Tibial nerve (tissue), 4 donors: ENCODE measurements at regions not wholly inside any gene's neighbourhood (a gene's known extent, or its start where the extent isn't known, plus 50 kb on each side); places are given as distances from the start of the nearest gene placed in this dataset.
"Not testable (repeated sequence)": the region's sequence is repeated elsewhere in the genome, so short reads cannot be mapped to it uniquely, and the experiment has no call there.

Source experiments
- DNase-seq, 2 donors: peaks; one replicate each; pipeline ENCODE4 v3.0.0-alpha.2; 2019; ENCODE audit warnings: low spot score in 2 of 2
- H3K27ac ChIP-seq, 4 donors: fragments of 200-600 bp; sonication (generic) in 3 of 4; one replicate each; pipeline ENCODE4 v1.5.1; 2017 to 2019; ENCODE audit warnings: mild to moderate bottlenecking in 1 of 4
- H3K27me3 ChIP-seq, 2 donors: fragments of 200-600 bp; sonication (generic) in 1 of 2; one replicate each; pipeline versions ENCODE4 v1.5.1 to v1.6.0; 2017 to 2019
- H3K36me3 ChIP-seq, 3 donors: fragments of 200-600 bp; sonication (generic); one replicate each; pipeline ENCODE4 v1.5.1; 2018 to 2019
- H3K4me1 ChIP-seq, 4 donors: fragments of 200-600 bp; sonication (generic) in 3 of 4; one replicate each; pipeline ENCODE4 v1.5.1; 2017 to 2019
- H3K4me3 ChIP-seq, 4 donors: fragments of 200-600 bp; sonication (generic) in 3 of 4; one replicate each; pipeline ENCODE4 v1.5.1; 2017 to 2019; ENCODE audit warnings: mild to moderate bottlenecking in 1 of 4, moderate library complexity in 1 of 4
- H3K9me3 ChIP-seq, 4 donors: fragments of 200-600 bp; sonication (generic) in 3 of 4; one replicate each; pipeline ENCODE4 v1.5.1; 2017 to 2019
- EP300 ChIP-seq, 2 donors: sonication (generic); formaldehyde crosslinking; IDR thresholded peaks; one replicate each; pipeline ENCODE4 v1.6.1; 2017; ENCODE audit warnings: antibody characterized with exemption in 2 of 2, mild to moderate bottlenecking in 1 of 2
- POLR2A ChIP-seq, 2 donors: fragments of 450-650 bp; IDR thresholded peaks; one replicate each; pipeline ENCODE4 v1.6.1; 2017; ENCODE audit warnings: antibody characterized with exemption in 2 of 2, mild to moderate bottlenecking in 2 of 2, moderate library complexity in 2 of 2
- WGBS, 2 donors: methylation state at CpG; one replicate each; pipeline ENCODE4 v1.1.5; 2018; 5-methylcytosine and 5-hydroxymethylcytosine counted together
- TF ChIP-seq, protein P1 (sequence below), 5 experiments: fragments of 200-600 bp in 3 of 5; fragments of 450-650 bp in 2 of 5; sonication (generic) in 3 of 5; IDR thresholded peaks; one replicate each; pipeline ENCODE4 v1.5.1; 2016 to 2019; ENCODE audit warnings: antibody characterized with exemption in 5 of 5, mild to moderate bottlenecking in 3 of 5, moderate library complexity in 2 of 5

DNA sequence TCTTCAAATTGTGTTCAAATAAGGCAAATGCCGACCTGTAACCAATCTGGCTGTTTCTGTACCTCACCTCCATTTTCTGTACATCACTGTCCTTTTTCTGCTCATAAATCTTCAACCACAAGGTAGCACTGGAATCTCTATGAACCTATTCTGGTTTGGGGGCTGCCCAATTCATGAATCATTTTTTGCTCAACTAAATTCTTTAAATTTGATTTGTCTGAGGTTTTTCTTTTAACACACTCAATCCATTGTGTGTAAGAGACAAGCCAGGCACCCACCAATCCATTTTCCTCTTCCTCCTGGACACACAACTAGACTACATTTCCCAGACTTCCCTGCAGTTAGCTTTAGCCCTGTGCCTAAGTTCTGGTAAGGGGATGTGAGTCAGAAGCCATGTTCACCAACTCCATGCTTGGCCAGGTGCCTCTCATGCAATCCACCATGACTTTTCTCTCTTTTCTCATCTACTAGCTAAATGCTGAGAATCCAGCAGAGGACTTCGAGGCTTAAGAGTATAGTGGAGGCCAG lies 193.2 kb upstream of the KLF3 start:
- H3K27me3 ChIP-seq, result no peaks in the 10 kb centered on the region
- no peaks in the 10 kb centered on the region for H3K9me3 ChIP-seq
- no peaks in the 10 kb centered on the region for H3K4me1 ChIP-seq
- H3K4me3 ChIP-seq, result no peak overlapping the region
- whole genome bisulfite sequencing, 2 donors, result 96% methylated on average over 2 of the region's 2 CpGs
- no peak overlapping the region for H3K27ac ChIP-seq
- H3K36me3 ChIP-seq, result no peaks in the 10 kb centered on the region
- no peak for DNase-seq
- TF ChIP-seq, protein P1, sequence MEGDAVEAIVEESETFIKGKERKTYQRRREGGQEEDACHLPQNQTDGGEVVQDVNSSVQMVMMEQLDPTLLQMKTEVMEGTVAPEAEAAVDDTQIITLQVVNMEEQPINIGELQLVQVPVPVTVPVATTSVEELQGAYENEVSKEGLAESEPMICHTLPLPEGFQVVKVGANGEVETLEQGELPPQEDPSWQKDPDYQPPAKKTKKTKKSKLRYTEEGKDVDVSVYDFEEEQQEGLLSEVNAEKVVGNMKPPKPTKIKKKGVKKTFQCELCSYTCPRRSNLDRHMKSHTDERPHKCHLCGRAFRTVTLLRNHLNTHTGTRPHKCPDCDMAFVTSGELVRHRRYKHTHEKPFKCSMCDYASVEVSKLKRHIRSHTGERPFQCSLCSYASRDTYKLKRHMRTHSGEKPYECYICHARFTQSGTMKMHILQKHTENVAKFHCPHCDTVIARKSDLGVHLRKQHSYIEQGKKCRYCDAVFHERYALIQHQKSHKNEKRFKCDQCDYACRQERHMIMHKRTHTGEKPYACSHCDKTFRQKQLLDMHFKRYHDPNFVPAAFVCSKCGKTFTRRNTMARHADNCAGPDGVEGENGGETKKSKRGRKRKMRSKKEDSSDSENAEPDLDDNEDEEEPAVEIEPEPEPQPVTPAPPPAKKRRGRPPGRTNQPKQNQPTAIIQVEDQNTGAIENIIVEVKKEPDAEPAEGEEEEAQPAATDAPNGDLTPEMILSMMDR (IDR thresholded peaks at IDR 0.05), result no peak
- TF ChIP-seq EP300 (IDR thresholded peaks at IDR 0.05) (no peak), POLR2A (IDR thresholded peaks at IDR 0.05) (no peak)

DNA sequence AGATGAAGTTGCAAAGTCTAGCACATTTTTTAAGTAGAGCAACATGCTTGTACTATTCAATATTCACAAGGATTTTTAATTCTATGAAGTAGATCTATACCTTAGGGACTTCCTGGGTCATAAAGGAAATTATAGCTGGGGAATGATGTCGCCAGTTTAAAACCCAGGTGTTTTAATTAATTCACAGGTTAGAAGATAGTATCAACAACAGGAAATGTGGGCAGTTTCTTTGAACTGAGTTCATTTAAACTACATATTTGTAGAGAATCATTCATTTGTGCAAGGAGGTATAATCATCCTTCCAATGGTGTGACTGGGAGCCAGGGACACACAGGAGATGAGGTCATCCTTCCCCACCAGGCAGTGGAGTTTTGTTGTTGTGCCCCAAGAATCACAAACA lies 181.3 kb upstream of the KLF3 start:
- Histone ChIP-seq H3K9me3 (no peaks in the 10 kb centered on the region), H3K4me1 (no peaks in the 10 kb centered on the region), H3K27me3 (no peaks in the 10 kb centered on the region), H3K36me3 (no peaks in the 10 kb centered on the region), H3K4me3 (no peak overlapping the region), H3K27ac (no peak overlapping the region)
- TF ChIP-seq EP300 (IDR thresholded peaks at IDR 0.05) (no peak), POLR2A (IDR thresholded peaks at IDR 0.05) (no peak)
- TF ChIP-seq, protein P1 (IDR thresholded peaks at IDR 0.05), result no peak
- DNase-seq, result no peak
- 50 to 68% methylated on average over 1 of the region's 1 CpG for WGBS, 2 donors

DNA sequence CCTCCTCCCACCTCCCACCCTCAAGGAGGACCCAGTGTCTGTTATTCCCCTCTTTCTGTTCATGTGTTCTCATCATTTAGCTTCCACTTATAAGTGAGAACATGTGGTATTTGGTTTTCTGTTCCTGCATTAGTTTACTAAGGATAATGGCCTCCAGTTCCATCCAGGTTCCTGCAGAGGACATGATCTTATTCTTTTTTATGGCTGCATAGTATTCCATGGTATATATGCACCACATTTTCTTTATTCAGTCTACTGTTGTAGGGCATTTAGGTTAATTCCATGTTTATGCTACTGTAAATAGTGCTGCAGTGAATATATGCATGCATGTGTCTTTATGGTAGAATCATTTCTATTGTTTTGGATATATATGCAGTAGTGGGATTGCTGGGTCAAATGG lies 180.4 kb upstream of the KLF3 start:
- H3K9me3 ChIP-seq, result not testable (repeated sequence)

DNA sequence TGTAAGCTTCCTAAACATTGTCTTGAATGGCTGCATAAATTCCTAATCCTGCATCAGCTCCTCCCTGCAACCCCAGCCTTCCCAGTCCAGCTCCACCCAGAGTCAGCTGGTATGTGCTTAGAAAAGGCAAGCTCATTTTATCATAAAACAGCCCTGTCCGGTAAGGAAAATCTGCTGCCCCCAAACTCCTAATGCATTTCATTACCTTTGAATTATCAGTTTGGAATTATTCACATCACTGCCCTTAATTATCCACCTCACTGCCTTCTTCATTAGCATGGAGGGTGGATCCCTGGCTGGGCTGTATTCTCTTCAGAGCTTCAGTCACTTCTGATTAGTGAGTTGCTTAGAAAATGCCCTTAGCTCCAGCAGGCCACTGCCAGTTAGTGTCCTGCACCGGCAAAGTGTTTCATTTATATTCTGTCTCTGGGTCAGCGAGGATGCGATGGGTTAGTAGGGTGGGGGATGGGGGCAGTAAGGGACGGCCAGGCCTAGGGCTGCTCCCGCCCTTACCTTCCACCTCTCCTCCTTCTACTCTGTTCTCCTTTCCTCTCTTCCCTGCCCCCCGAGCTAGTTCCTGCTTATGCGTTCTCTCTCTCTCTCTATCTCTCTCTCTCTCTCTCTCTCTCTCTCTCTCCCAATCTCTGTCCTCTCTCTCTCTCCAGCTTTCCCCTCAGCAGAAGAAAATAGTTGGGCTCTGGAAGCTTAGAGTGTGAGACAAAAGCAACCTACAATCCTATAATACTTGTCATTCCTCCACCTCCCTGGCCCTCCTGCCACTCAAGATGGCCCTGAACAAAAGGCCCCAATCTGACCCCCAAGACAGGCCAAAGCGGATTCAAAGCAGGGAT lies 174.8 kb upstream of the KLF3 start:
- TF ChIP-seq, protein P1 (IDR thresholded peaks at IDR 0.05), result no peak
- TF ChIP-seq POLR2A (IDR thresholded peaks at IDR 0.05) (no peak), EP300 (IDR thresholded peaks at IDR 0.05) (no peak)
- no peaks in the 10 kb centered on the region for H3K27me3 ChIP-seq
- peak overlapping the region in 2 of 4 donors; percentile 2 to 76 for H3K27ac ChIP-seq
- H3K4me1 ChIP-seq, result peaks cover 0 to 22% (median 0%) of the 10 kb centered on the region in 4 donors
- no peaks in the 10 kb centered on the region for H3K36me3 ChIP-seq
- WGBS, 2 donors, result 66 to 75% methylated on average over 9 of the region's 9 CpGs
- DNase-seq, result no peak
- no peaks in the 10 kb centered on the region for H3K9me3 ChIP-seq
- H3K4me3 ChIP-seq, result no peak overlapping the region

More for the DNA sequence above, 180.4 kb upstream of the KLF3 start:
- not testable (repeated sequence) for H3K27ac ChIP-seq, H3K4me3 ChIP-seq, H3K27me3 ChIP-seq, DNase-seq, H3K4me1 ChIP-seq, H3K36me3 ChIP-seq

DNA sequence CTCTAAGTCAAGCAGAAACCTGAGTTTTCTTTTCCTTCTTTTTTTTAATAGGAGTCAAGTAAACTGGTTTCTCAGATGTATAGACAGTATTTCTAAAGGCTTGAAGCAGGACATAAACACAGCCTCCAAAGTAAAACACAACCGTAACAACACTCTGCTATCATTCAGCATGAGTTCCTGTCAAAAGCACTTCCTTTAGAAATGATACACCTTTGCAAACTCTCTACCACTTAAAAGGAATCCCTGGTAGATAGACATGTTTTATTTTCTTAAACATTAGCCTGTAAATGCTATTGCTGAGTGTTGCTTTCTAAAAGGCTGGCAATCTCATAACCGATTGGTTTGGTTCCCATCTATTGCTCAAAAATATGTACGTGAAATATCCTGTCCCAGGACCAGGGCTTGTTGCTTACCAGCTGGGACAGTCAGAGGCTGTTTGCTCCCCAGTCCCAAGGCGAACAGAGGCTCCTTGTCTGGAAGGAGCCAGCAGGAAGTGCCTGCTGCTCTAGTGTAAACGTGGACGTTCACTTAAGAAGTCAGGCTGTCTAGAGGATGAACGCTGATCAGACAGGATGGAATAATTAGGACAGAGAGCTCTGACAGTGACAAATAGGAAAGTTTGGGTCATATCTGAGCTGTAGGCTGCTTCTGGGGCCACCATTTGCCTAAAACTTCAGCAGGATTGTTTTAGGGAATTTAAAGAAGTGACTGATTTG lies 173.9 kb upstream of the KLF3 start:
- H3K36me3 ChIP-seq, result no peaks in the 10 kb centered on the region
- no peak for DNase-seq

More for the DNA sequence above, 173.9 kb upstream of the KLF3 start:
- WGBS, 2 donors, result 33 to 37% methylated on average over 7 of the region's 7 CpGs
- Histone ChIP-seq H3K27me3 (no peaks in the 10 kb centered on the region), H3K4me3 (no peak overlapping the region), H3K27ac (peak overlapping the region in 3 of 4 donors; percentile 2 to 76 (median 28)), H3K9me3 (no peaks in the 10 kb centered on the region), H3K4me1 (peaks cover 0 to 22% (median 0%) of the 10 kb centered on the region in 4 donors)
- TF ChIP-seq POLR2A (IDR thresholded peaks at IDR 0.05), result no peak
- TF ChIP-seq, protein P1 (IDR thresholded peaks at IDR 0.05), result no peak
- no peak for TF ChIP-seq EP300 (IDR thresholded peaks at IDR 0.05)
